ENCODE measurements at regions not wholly inside any gene's neighbourhood (a gene's known extent, or its start where the extent isn't known, plus 50 kb on each side); places are given as distances from the start of the nearest gene placed in this dataset.

GRCh38 chr11:70779433-70780245, 381.3 kb downstream of the CTTN start:
- TF ChIP-seq CTCF (IDR thresholded peaks at IDR 0.05; ENCODE audit: poor library complexity): no peak
- no peak for TF ChIP-seq EZH2 (IDR thresholded peaks at IDR 0.05; ENCODE audit: borderline replicate concordance)
